OCI-LY1 (cell line): ENCODE measurements at regions not wholly inside any gene's neighbourhood (a gene's known extent, or its start where the extent isn't known, plus 50 kb on each side); places are given as distances from the start of the nearest gene placed in this dataset.

Source experiments
- EZH2 ChIP-seq: fragments of 200-600 bp; sonication (generic), shearing (Covaris generic); IDR thresholded peaks from 2 replicates; pipeline ENCODE4 v1.8.0; 2017; ENCODE audit warnings: borderline replicate concordance, mixed run types, mild to moderate bottlenecking, antibody characterized with exemption, low read length, moderate library complexity, mixed read lengths
- TF ChIP-seq, protein P1 (sequence below): fragments of 200-600 bp; sonication (generic), shearing (Covaris generic); IDR thresholded peaks from 2 replicates; pipeline ENCODE4 v1.5.1; 2017; ENCODE audit warnings: mild to moderate bottlenecking, antibody characterized with exemption, low read length, moderate library complexity, mixed read lengths

DNA sequence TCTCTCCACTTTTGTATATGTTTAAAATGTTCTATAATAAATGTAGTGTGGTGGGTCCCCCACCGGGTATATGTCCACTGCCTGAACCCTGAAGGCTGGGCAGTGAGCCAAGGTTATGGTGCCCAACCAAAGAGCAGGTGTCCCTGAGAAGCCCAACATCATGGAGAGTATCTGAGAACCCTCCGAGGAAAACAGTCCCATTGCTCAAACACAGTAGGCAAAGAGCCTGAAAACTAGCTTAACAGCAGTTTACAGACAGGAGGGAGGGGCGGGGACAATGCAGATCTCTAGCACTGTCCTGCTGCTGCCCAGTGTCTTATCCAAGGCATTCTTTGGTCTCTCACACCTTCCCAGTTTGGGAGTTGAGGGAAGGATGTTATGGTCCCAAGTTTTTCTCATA, 91.0 kb downstream of the TMPRSS5 start:
- TF ChIP-seq, protein P1, sequence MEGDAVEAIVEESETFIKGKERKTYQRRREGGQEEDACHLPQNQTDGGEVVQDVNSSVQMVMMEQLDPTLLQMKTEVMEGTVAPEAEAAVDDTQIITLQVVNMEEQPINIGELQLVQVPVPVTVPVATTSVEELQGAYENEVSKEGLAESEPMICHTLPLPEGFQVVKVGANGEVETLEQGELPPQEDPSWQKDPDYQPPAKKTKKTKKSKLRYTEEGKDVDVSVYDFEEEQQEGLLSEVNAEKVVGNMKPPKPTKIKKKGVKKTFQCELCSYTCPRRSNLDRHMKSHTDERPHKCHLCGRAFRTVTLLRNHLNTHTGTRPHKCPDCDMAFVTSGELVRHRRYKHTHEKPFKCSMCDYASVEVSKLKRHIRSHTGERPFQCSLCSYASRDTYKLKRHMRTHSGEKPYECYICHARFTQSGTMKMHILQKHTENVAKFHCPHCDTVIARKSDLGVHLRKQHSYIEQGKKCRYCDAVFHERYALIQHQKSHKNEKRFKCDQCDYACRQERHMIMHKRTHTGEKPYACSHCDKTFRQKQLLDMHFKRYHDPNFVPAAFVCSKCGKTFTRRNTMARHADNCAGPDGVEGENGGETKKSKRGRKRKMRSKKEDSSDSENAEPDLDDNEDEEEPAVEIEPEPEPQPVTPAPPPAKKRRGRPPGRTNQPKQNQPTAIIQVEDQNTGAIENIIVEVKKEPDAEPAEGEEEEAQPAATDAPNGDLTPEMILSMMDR, result no peak
- no peak for TF ChIP-seq EZH2
